ENCODE measurements at regions not wholly inside any gene's neighbourhood (a gene's known extent, or its start where the extent isn't known, plus 50 kb on each side); places are given as distances from the start of the nearest gene placed in this dataset.
"Not testable (repeated sequence)": the region's sequence is repeated elsewhere in the genome, so short reads cannot be mapped to it uniquely, and the experiment has no call there.

DNA sequence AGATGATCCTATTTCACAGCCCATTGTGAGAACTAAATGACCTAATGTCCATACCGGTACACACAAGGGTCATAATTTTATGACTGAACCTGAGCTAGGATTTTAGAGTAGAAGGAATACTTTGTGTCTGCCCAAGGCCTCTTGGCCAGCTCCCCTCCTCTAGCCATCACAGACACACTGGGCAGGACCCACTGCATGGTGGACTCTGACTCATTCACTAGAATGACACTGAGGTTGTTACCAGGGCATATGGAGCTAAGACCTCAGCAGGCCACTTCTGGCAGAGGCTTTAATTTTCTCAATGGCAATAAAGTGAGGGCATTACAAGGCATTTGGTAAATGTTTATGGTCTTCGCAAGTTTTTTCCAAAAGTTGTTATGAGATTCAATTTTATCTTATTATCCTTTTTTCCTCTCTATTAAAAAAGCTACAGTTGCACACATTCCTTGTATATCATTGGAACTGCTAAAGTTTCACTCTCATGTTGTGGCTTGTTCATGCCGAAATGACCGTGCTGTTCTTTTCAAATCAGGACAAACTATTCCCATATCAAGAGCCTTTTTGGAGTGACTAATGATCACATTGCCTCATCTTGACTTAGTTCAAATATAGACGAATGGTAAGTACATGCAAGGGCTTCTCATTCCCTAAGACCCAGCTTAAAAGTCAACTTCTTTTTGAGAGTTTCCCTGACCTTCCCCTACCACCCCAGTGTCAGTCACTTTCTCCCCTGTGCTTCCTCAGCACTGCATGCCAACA, 595.7 kb downstream of the ACTL7B start:
- Histone ChIP-seq H3K4me3 (ENCODE audit: low read length) (no peak overlapping the region), H3K9me3 (ENCODE audit: control insufficient read depth, low read length) (no peaks in the 10 kb centered on the region), H3K9ac (ENCODE audit: low read length) (no peak overlapping the region), H3K27me3 (ENCODE audit: control insufficient read depth, insufficient read depth, low read length) (no peaks in the 10 kb centered on the region), H3K4me1 (ENCODE audit: control insufficient read depth, insufficient read depth, low read length) (peaks cover 7% of the 10 kb centered on the region), H3K36me3 (ENCODE audit: control insufficient read depth, insufficient read depth, low read length) (no peaks in the 10 kb centered on the region)

DNA sequence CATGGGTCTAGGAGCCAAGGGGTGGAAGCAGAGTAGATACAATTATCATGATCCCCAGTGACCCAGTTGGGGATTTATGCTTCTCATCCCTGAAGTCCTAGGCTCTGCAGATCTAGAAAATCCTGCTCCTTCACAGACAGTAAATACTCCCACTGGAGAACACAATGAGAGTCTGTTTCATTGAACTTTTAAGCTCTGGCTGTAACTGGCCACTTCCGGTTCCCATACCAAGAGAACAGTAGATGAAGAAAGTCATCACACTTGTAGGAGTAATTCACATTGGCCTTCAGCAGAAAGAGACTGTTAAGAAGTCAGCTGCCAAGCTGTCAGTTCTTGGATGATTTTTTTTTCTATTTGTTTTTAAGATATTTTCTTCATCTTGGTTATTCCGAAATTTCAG, 597.1 kb downstream of the ACTL7B start:
- peaks cover 7% of the 10 kb centered on the region for H3K4me1 ChIP-seq (ENCODE audit: control insufficient read depth, insufficient read depth, low read length)
- no peak overlapping the region for H3K4me3 ChIP-seq (ENCODE audit: low read length)
- no peaks in the 10 kb centered on the region for H3K27me3 ChIP-seq (ENCODE audit: control insufficient read depth, insufficient read depth, low read length)
- H3K9me3 ChIP-seq (ENCODE audit: control insufficient read depth, low read length): no peaks in the 10 kb centered on the region
- no peaks in the 10 kb centered on the region for H3K36me3 ChIP-seq (ENCODE audit: control insufficient read depth, insufficient read depth, low read length)
- no peak overlapping the region for H3K9ac ChIP-seq (ENCODE audit: low read length)

DNA sequence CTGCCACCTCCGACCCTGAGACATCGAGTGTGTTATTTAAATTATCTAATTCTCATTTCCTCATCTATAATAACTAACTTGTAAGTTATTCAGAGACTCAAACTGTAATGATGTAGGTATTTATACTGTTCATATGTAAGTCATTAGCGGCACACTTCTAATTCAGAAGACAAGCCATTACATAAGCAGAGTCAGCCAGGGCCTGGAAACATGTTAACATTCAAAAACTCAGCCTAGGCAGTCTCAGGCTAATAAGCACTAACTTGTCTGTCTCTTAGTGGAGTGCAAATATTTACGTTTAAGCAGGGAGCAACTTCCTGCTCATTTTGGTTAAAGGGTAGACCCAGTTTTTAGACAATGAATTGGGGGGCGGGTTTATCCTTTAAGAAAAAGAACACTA, 598.4 kb downstream of the ACTL7B start:
- no peak overlapping the region for H3K4me3 ChIP-seq (ENCODE audit: low read length)
- H3K9me3 ChIP-seq (ENCODE audit: control insufficient read depth, low read length): no peaks in the 10 kb centered on the region
- H3K27me3 ChIP-seq (ENCODE audit: control insufficient read depth, insufficient read depth, low read length): no peaks in the 10 kb centered on the region
- H3K9ac ChIP-seq (ENCODE audit: low read length): no peak overlapping the region
- H3K36me3 ChIP-seq (ENCODE audit: control insufficient read depth, insufficient read depth, low read length): no peaks in the 10 kb centered on the region
- peaks cover 7% of the 10 kb centered on the region for H3K4me1 ChIP-seq (ENCODE audit: control insufficient read depth, insufficient read depth, low read length)

DNA sequence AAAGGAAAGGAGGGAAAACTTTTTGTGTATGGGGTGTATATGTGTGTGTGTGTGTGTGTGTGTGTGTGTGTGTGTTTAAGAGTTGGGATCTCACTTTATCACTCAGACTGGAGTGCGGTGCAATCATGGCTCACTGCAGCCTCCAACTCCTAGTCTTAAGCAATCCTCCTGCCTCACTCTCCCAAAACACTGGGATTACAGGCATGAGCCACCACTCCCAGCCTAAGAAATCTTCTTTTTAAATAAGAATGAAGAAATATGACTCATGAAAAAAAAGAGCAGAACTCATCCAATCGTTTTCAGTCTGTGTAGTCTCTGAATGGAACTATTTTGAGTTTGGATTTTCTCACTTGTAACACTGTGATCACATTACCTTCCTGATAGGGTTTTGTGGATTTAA, 601.5 kb downstream of the ACTL7B start:
- Histone ChIP-seq H3K4me1 (ENCODE audit: control insufficient read depth, insufficient read depth, low read length) (peaks cover 7% of the 10 kb centered on the region), H3K36me3 (ENCODE audit: control insufficient read depth, insufficient read depth, low read length) (no peaks in the 10 kb centered on the region), H3K4me3 (ENCODE audit: low read length) (no peak overlapping the region)

DNA sequence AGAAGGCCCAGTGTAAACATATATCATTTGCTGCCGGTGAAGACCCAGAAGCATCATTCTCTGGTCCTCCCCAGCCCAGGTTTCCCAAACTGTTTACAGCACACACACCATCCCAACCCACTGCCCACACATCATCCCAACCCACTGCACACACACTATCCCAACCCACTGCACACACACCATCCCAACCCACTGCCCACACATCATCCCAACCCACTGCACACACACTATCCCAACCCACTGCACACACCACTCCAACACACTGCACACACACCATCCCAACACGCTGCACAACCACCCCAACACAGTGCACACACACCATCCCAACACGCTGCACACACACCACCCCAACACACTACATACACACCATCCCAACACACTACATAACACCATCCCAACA, 608.4 kb downstream of the ACTL7B start:
- not testable (repeated sequence) for H3K9ac ChIP-seq (ENCODE audit: low read length); H3K9me3 ChIP-seq (ENCODE audit: control insufficient read depth, low read length); H3K27me3 ChIP-seq (ENCODE audit: control insufficient read depth, insufficient read depth, low read length); H3K36me3 ChIP-seq (ENCODE audit: control insufficient read depth, insufficient read depth, low read length); H3K4me3 ChIP-seq (ENCODE audit: low read length); H3K4me1 ChIP-seq (ENCODE audit: control insufficient read depth, insufficient read depth, low read length)

More for the DNA sequence above, 601.5 kb downstream of the ACTL7B start:
- H3K27me3 ChIP-seq (ENCODE audit: control insufficient read depth, insufficient read depth, low read length): no peaks in the 10 kb centered on the region
- H3K9me3 ChIP-seq (ENCODE audit: control insufficient read depth, low read length): no peaks in the 10 kb centered on the region
- no peak overlapping the region for H3K9ac ChIP-seq (ENCODE audit: low read length)

DNA sequence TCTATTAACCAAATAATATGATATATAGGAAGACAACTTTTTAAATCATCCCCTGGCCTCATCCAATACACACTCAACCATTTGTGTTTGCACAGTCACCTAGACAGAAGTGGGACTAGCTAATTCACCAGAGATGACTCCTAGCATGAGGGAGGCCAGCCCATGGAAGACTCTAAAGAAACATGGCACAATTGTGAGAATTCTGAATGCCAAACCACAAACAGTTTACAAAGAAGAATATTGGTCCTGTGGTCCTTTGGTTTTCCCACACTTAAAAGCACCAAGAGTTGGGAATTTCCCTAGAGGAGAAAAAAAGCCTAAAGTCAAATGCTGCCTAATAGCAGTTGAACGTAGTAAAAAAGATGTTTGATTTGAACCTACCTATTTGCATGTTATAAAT, 609.9 kb downstream of the ACTL7B start:
- H3K9ac ChIP-seq (ENCODE audit: low read length): no peak overlapping the region
- H3K27me3 ChIP-seq (ENCODE audit: control insufficient read depth, insufficient read depth, low read length): no peaks in the 10 kb centered on the region
- H3K36me3 ChIP-seq (ENCODE audit: control insufficient read depth, insufficient read depth, low read length): no peaks in the 10 kb centered on the region
- H3K4me3 ChIP-seq (ENCODE audit: low read length): no peak overlapping the region
- no peaks in the 10 kb centered on the region for H3K4me1 ChIP-seq (ENCODE audit: control insufficient read depth, insufficient read depth, low read length)
- H3K9me3 ChIP-seq (ENCODE audit: control insufficient read depth, low read length): no peaks in the 10 kb centered on the region

DNA sequence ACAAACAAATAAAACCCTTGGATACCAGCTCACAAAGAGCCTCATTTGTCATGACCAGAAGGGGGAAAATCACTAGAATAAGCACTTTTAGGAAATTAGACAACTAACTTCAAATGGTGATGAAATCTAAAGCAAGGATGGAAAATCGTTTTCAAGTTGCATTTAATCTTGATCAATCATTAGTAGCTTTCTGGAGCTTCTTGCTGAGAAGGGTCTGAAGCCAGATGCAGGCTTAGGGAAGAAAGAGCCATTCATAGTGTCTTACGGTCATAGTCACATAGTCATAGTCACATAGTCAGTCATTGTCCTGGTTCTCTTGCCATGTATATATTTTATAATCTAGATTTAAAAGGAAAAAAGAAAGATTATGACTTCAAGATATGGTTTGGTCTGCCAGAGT, 610.5 kb downstream of the ACTL7B start:
- Histone ChIP-seq H3K9me3 (ENCODE audit: control insufficient read depth, low read length) (no peaks in the 10 kb centered on the region), H3K4me3 (ENCODE audit: low read length) (no peak overlapping the region), H3K27me3 (ENCODE audit: control insufficient read depth, insufficient read depth, low read length) (no peaks in the 10 kb centered on the region), H3K36me3 (ENCODE audit: control insufficient read depth, insufficient read depth, low read length) (no peaks in the 10 kb centered on the region), H3K9ac (ENCODE audit: low read length) (no peak overlapping the region), H3K4me1 (ENCODE audit: control insufficient read depth, insufficient read depth, low read length) (no peaks in the 10 kb centered on the region)

DNA sequence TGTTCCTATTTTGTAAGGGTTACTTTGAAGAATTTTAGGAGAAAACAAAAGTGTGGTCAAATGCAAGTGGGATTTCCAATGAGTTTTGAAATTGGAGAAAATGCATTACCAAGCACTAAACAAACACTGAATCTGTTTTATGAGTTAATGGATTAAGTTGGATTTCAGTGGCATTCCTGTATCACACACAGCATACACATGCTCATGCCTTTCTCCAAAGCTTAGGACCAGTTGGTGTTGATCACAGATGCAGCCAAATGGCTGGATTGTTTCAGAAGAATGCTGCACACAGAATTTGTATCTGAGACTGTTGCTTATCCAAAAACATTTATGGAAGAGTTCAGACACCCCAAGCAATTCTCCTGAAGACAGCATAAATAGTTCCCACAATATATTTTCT, 611.1 kb downstream of the ACTL7B start:
- no peaks in the 10 kb centered on the region for H3K4me1 ChIP-seq (ENCODE audit: control insufficient read depth, insufficient read depth, low read length)
- H3K27me3 ChIP-seq (ENCODE audit: control insufficient read depth, insufficient read depth, low read length): no peaks in the 10 kb centered on the region
- no peak overlapping the region for H3K4me3 ChIP-seq (ENCODE audit: low read length)
- no peaks in the 10 kb centered on the region for H3K9me3 ChIP-seq (ENCODE audit: control insufficient read depth, low read length)
- H3K9ac ChIP-seq (ENCODE audit: low read length): no peak overlapping the region
- H3K36me3 ChIP-seq (ENCODE audit: control insufficient read depth, insufficient read depth, low read length): no peaks in the 10 kb centered on the region

DNA sequence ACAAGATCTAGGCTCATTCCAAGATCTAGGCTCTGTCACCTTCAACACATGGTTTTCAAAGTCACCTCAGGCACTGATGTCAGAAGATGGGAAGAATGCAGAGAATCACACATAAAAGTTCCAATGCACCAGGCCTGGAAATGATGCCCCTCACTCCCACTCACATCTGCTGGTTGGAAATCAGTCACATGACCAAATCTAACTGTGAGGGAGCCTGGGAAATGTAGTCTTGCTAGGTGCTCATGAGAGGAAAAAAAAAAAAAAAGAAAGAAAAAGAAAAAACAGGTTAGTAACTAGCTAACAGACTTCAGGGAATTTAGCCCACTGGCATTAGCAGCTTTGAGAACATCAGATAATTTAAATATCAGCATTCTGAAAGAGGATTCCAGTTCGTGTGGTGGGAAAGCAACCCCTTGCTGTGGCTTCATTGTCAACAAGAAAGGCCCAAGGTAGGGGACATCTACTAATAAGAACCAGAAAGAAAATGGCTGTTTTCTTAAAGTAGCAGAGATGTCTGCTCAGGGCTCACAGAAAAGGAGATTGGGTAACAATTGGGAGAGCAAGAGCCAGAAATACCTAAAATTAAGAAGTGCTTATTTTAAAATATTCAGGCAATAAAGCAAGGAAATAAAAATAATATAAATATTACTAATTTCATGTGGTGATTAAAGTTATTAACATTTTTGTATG, 614.3 kb downstream of the ACTL7B start:
- Histone ChIP-seq H3K9me3 (ENCODE audit: control insufficient read depth, low read length) (no peaks in the 10 kb centered on the region), H3K4me3 (ENCODE audit: low read length) (no peak overlapping the region), H3K9ac (ENCODE audit: low read length) (no peak overlapping the region), H3K4me1 (ENCODE audit: control insufficient read depth, insufficient read depth, low read length) (no peaks in the 10 kb centered on the region), H3K36me3 (ENCODE audit: control insufficient read depth, insufficient read depth, low read length) (no peaks in the 10 kb centered on the region), H3K27me3 (ENCODE audit: control insufficient read depth, insufficient read depth, low read length) (no peaks in the 10 kb centered on the region)

DNA sequence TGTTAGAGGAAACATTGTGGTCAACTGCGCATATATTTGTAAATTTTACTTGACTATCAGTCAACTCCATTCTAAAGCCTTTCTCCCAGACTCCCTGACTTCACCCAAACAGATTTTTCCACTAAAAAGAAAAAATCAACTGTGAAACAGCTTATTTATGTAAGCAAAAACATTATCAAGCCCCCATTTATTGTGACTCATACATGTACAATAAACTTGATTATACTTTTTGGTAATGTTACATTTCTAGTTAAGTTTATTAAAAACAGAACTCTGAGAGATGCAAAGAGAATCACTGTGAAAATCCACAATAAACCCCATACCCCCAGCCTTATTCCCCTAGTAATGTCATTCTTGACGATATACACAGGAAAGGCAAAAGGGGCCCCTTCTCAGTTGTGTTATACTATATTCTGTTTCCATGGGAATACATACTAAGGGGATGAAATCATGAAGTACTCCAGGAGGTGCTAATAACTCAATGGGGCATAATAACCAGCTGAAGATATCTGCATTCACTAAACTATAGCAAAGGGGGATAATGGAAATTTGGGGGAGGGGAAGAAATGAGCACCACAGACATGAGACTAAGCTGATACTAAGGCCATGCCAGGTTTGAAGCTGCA, 616.0 kb downstream of the ACTL7B start:
- H3K9ac ChIP-seq (ENCODE audit: low read length): no peak overlapping the region
- H3K9me3 ChIP-seq (ENCODE audit: control insufficient read depth, low read length): no peaks in the 10 kb centered on the region
- H3K4me1 ChIP-seq (ENCODE audit: control insufficient read depth, insufficient read depth, low read length): no peaks in the 10 kb centered on the region

DNA sequence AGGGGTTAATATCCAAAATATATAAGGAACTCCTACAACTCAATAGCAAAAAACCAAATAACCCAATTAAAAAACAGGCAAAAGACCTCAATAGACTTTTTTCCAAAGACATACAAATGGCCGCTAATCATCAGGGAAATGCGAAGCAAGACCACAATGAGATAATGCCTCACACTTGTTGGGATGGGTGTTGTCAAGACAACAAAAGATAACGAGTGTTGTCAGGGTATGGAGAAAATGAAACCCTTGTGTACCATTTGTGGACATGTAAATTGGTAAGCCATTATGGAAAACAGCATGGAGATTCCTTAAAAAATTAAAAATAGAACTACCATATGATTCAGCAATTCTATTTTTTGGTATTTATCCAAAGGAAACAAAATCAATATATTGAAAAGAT, 620.2 kb downstream of the ACTL7B start:
- Histone ChIP-seq H3K9me3 (ENCODE audit: control insufficient read depth, low read length) (no peaks in the 10 kb centered on the region), H3K9ac (ENCODE audit: low read length) (no peak overlapping the region), H3K27me3 (ENCODE audit: control insufficient read depth, insufficient read depth, low read length) (no peaks in the 10 kb centered on the region), H3K36me3 (ENCODE audit: control insufficient read depth, insufficient read depth, low read length) (no peaks in the 10 kb centered on the region), H3K4me3 (ENCODE audit: low read length) (no peak overlapping the region), H3K4me1 (ENCODE audit: control insufficient read depth, insufficient read depth, low read length) (no peaks in the 10 kb centered on the region)

More for the DNA sequence above, 616.0 kb downstream of the ACTL7B start:
- Histone ChIP-seq H3K27me3 (ENCODE audit: control insufficient read depth, insufficient read depth, low read length) (no peaks in the 10 kb centered on the region), H3K36me3 (ENCODE audit: control insufficient read depth, insufficient read depth, low read length) (no peaks in the 10 kb centered on the region), H3K4me3 (ENCODE audit: low read length) (no peak overlapping the region)

DNA sequence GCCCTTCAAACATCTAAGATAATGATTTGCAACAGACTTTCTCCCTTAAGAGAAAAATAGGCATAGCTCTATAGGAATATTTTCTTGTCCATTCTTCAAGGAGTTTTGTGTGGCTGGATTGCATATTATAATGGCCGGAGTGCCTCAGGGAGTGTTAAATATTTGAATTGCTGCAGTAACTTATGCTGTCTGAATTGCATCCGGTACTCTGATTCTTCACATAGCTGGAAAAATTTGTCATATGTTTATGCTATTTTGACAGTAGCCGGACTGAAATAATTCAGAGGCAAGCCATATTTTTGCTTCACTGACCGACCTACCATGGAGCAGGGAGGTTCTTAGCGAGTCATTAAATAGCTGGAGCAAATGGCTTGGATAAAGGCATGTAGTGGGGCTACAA, 621.0 kb downstream of the ACTL7B start:
- Histone ChIP-seq H3K36me3 (ENCODE audit: control insufficient read depth, insufficient read depth, low read length) (no peaks in the 10 kb centered on the region), H3K4me1 (ENCODE audit: control insufficient read depth, insufficient read depth, low read length) (no peaks in the 10 kb centered on the region), H3K4me3 (ENCODE audit: low read length) (no peak overlapping the region), H3K9me3 (ENCODE audit: control insufficient read depth, low read length) (no peaks in the 10 kb centered on the region), H3K27me3 (ENCODE audit: control insufficient read depth, insufficient read depth, low read length) (no peaks in the 10 kb centered on the region), H3K9ac (ENCODE audit: low read length) (no peak overlapping the region)

Data from mucosa of stomach (tissue), 1 donor.